Thyroid gland (tissue), 4 donors: ENCODE measurements at regions not wholly inside any gene's neighbourhood (a gene's known extent, or its start where the extent isn't known, plus 50 kb on each side); places are given as distances from the start of the nearest gene placed in this dataset.

Experiments used
- DNase-seq, 2 donors: peaks; one replicate each; pipeline ENCODE4 v3.0.0-alpha.2; 2019
- H3K27ac ChIP-seq, 3 donors: fragments of 200-600 bp; sonication (generic); 1 replicate in 2 of 3; 2 replicates in 1 of 3; pipeline ENCODE4 v1.5.1; 2016 to 2019; ENCODE audit warnings: mild to moderate bottlenecking in 1 of 3, moderate library complexity in 1 of 3
- H3K27me3 ChIP-seq: fragments of 200-600 bp; sonication (generic); one replicate; pipeline ENCODE4 v1.5.1; 2019
- H3K36me3 ChIP-seq, 2 donors: fragments of 200-600 bp; sonication (generic); one replicate each; pipeline ENCODE4 v1.5.1; 2016 to 2019
- H3K4me1 ChIP-seq, 2 donors: fragments of 200-600 bp; sonication (generic); one replicate each; pipeline ENCODE4 v1.5.1; 2017 to 2019
- H3K4me3 ChIP-seq, 3 donors: fragments of 200-600 bp; sonication (generic); replicated peaks in 1 of 3; 1 replicate in 2 of 3; 2 replicates in 1 of 3; pipeline ENCODE4 v1.5.1; 2016; ENCODE audit warnings: mild to moderate bottlenecking in 1 of 3
- H3K9me3 ChIP-seq: fragments of 200-600 bp; sonication (generic); one replicate; pipeline ENCODE4 v1.5.1; 2017
- CTCF ChIP-seq, 6 experiments: fragments of 200-600 bp in 3 of 6; fragments of 450-650 bp in 3 of 6; sonication (generic) in 3 of 6; IDR thresholded peaks; one replicate each; pipeline ENCODE4 v1.5.1; 2016 to 2019; ENCODE audit warnings: antibody characterized with exemption in 6 of 6, mild to moderate bottlenecking in 2 of 6, inconsistent platforms in 1 of 6, moderate library complexity in 1 of 6
- POLR2A ChIP-seq, 2 donors: fragments of 450-650 bp; IDR thresholded peaks; one replicate each; pipeline ENCODE4 v1.6.1; 2017; ENCODE audit warnings: antibody characterized with exemption in 2 of 2, mild to moderate bottlenecking in 2 of 2, moderate library complexity in 1 of 2
- WGBS, 2 donors: methylation state at CpG; one replicate each; pipeline ENCODE4 v1.1.5; 2017; 5-methylcytosine and 5-hydroxymethylcytosine counted together
- intact Hi-C: fragments of 100-400 bp; cut with DNase I; formaldehyde crosslinking; loops from one replicate; pipeline ENCODE4 v1.15.1; 2023

GRCh38 chr3:170740726-170741591, 129.0 kb downstream of the RPL22L1 start:
- Histone ChIP-seq H3K4me3 (no peak overlapping the region), H3K27me3 (no peaks in the 10 kb centered on the region), H3K9me3 (no peaks in the 10 kb centered on the region), H3K4me1 (peaks cover 4 to 10% of the 10 kb centered on the region in 2 donors), H3K36me3 (no peaks in the 10 kb centered on the region), H3K27ac (peak overlapping the region in 2 of 3 donors; percentile 24 to 32)
- peak; percentile 9 to 47 for DNase-seq
- TF ChIP-seq POLR2A (IDR thresholded peaks at IDR 0.05): no peak
- no peak for TF ChIP-seq CTCF (IDR thresholded peaks at IDR 0.05)
- 41 to 44% methylated on average over 10 of the region's 10 CpGs for WGBS, 2 donors
- intact Hi-C loops: no loop called here

GRCh38 chr3:170740285-170740684, 129.7 kb downstream of the RPL22L1 start:
- H3K4me1 ChIP-seq: peaks cover 4 to 10% of the 10 kb centered on the region in 2 donors
- intact Hi-C loops: no loop called here
- no peak for TF ChIP-seq CTCF (IDR thresholded peaks at IDR 0.05)
- TF ChIP-seq POLR2A (IDR thresholded peaks at IDR 0.05): no peak
- no peak overlapping the region for H3K27ac ChIP-seq
- WGBS, 2 donors: 89 to 90% methylated on average over 3 of the region's 3 CpGs
- H3K36me3 ChIP-seq: no peaks in the 10 kb centered on the region
- no peak overlapping the region for H3K4me3 ChIP-seq
- H3K27me3 ChIP-seq: no peaks in the 10 kb centered on the region
- no peaks in the 10 kb centered on the region for H3K9me3 ChIP-seq
- no peak for DNase-seq

- H3K4me1 ChIP-seq: peaks cover 4 to 10% of the 10 kb centered on the region in 2 donors
- H3K27ac ChIP-seq: no peak overlapping the region
- TF ChIP-seq CTCF (IDR thresholded peaks at IDR 0.05): no peak
- no peak for TF ChIP-seq POLR2A (IDR thresholded peaks at IDR 0.05)
- intact Hi-C loops: no loop called here
- no peak for DNase-seq
- no peaks in the 10 kb centered on the region for H3K9me3 ChIP-seq
- no peaks in the 10 kb centered on the region for H3K36me3 ChIP-seq
- H3K27me3 ChIP-seq: no peaks in the 10 kb centered on the region
- WGBS, 2 donors: 93 to 95% methylated on average over 4 of the region's 4 CpGs
- H3K4me3 ChIP-seq: no peak overlapping the region
These were observed 130.6 kb downstream of the RPL22L1 start for GRCh38 chr3:170739410-170739809.

GRCh38 chr3:170738766-170739165, 131.2 kb downstream of the RPL22L1 start:
- Histone ChIP-seq H3K27ac (no peak overlapping the region), H3K36me3 (no peaks in the 10 kb centered on the region), H3K27me3 (no peaks in the 10 kb centered on the region), H3K4me1 (peaks cover 4 to 10% of the 10 kb centered on the region in 2 donors), H3K9me3 (no peaks in the 10 kb centered on the region), H3K4me3 (no peak overlapping the region)
- WGBS, 2 donors: 85 to 87% methylated on average over 3 of the region's 3 CpGs
- intact Hi-C loops: no loop called here
- DNase-seq: no peak
- no peak for TF ChIP-seq CTCF (IDR thresholded peaks at IDR 0.05)
- no peak for TF ChIP-seq POLR2A (IDR thresholded peaks at IDR 0.05)

- Histone ChIP-seq H3K4me1 (peaks cover 4 to 10% of the 10 kb centered on the region in 2 donors), H3K4me3 (no peak overlapping the region), H3K36me3 (no peaks in the 10 kb centered on the region), H3K27ac (no peak overlapping the region), H3K27me3 (no peaks in the 10 kb centered on the region), H3K9me3 (no peaks in the 10 kb centered on the region)
- DNase-seq: no peak
- WGBS, 2 donors: 96 to 97% methylated on average over 3 of the region's 3 CpGs
- TF ChIP-seq CTCF (IDR thresholded peaks at IDR 0.05): no peak
- no peak for TF ChIP-seq POLR2A (IDR thresholded peaks at IDR 0.05)
- intact Hi-C loops: no loop called here
These were observed 132.4 kb downstream of the RPL22L1 start for GRCh38 chr3:170737498-170738162.
